Calu3 (cell line): ENCODE measurements at regions not wholly inside any gene's neighbourhood (a gene's known extent, or its start where the extent isn't known, plus 50 kb on each side); places are given as distances from the start of the nearest gene placed in this dataset.

Experiments used
- BruUV-seq: library from RNA; stranded (reverse); fragments of 400-500 nt; replicated peaks from 2 replicates; lab custom pipeline; 2021; lab: Mats Ljungman, UMichigan
- CTCF ChIA-PET: fragments of 300-600 bp; sonication (Branson Sonifier 250); formaldehyde crosslinking; loops from one replicate; lab custom pipeline; 2022; ENCODE audit warnings: antibody characterized with exemption; lab: Charles Lee
- DNase-seq: peaks from one replicate; pipeline ENCODE4 v3.0.0; 2022
- H3K27ac Mint-ChIP-seq: one replicate; pipeline ENCODE4 v1.8.0; 2022; ENCODE audit warnings: mixed read lengths; ENCODE audit not compliant: unreplicated experiment
- H3K27me3 Mint-ChIP-seq: one replicate; pipeline ENCODE4 v1.8.0; 2022; ENCODE audit warnings: mixed read lengths; ENCODE audit not compliant: unreplicated experiment
- H3K36me3 Mint-ChIP-seq: one replicate; pipeline ENCODE4 v1.8.0; 2022; ENCODE audit warnings: mild to moderate bottlenecking, moderate library complexity, mixed read lengths; ENCODE audit not compliant: insufficient read depth, unreplicated experiment
- H3K4me1 Mint-ChIP-seq: one replicate; pipeline ENCODE4 v1.8.0; 2022; ENCODE audit warnings: mild to moderate bottlenecking, low read depth, mixed read lengths; ENCODE audit not compliant: unreplicated experiment
- H3K4me3 Mint-ChIP-seq: one replicate; pipeline ENCODE4 v1.8.0; 2022; ENCODE audit warnings: mild to moderate bottlenecking, low read depth, moderate library complexity, mixed read lengths; ENCODE audit not compliant: unreplicated experiment
- H3K9me3 Mint-ChIP-seq: one replicate; pipeline ENCODE4 v1.8.0; 2022; ENCODE audit warnings: low read depth, mixed read lengths; ENCODE audit not compliant: unreplicated experiment
- intact Hi-C: fragments of 100-400 bp; cut with micrococcal nuclease; formaldehyde crosslinking; loops from one replicate; pipeline ENCODE4 v1.10.0; 2022; ENCODE audit not compliant: unreplicated experiment
- TF ChIP-seq, protein P1 (sequence below): fragments of 200-600 bp; IDR thresholded peaks from one replicate; pipeline ENCODE4 v1.8.0; 2022; ENCODE audit warnings: antibody characterized with exemption; ENCODE audit not compliant: unreplicated experiment

DNA sequence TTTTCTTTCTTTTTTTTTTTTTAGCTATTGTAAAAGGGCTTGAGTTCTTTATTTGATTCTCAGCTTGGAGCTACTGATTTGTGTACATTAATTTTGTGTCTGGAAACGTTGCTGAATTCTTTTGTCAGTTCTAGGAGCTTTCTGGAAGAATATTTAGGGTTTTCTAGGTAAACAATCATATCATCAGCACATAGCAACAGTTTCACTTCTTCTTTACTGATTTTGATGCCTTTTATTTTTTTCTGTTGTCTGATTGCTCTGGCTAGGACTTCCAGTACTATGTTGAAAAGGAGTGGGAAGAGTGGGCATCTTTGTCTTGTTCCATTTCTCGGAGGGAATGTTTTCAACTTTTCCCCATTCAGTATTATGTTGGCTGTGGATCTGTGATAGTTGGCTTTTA, 292.2 kb downstream of the GABRG1 start:
- Mint-ChIP-seq H3K36me3 (no peaks in the 10 kb centered on the region), H3K4me3 (no peak overlapping the region), H3K27ac (no peak overlapping the region), H3K4me1 (no peaks in the 10 kb centered on the region), H3K9me3 (peaks cover 5% of the 10 kb centered on the region), H3K27me3 (no peaks in the 10 kb centered on the region)
- CTCF ChIA-PET, result no interaction called here
- intact Hi-C loops, result no loop called here
- TF ChIP-seq, protein P1, sequence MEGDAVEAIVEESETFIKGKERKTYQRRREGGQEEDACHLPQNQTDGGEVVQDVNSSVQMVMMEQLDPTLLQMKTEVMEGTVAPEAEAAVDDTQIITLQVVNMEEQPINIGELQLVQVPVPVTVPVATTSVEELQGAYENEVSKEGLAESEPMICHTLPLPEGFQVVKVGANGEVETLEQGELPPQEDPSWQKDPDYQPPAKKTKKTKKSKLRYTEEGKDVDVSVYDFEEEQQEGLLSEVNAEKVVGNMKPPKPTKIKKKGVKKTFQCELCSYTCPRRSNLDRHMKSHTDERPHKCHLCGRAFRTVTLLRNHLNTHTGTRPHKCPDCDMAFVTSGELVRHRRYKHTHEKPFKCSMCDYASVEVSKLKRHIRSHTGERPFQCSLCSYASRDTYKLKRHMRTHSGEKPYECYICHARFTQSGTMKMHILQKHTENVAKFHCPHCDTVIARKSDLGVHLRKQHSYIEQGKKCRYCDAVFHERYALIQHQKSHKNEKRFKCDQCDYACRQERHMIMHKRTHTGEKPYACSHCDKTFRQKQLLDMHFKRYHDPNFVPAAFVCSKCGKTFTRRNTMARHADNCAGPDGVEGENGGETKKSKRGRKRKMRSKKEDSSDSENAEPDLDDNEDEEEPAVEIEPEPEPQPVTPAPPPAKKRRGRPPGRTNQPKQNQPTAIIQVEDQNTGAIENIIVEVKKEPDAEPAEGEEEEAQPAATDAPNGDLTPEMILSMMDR, result no peak
- BruUV-seq, result no TSS peak
- no peak for DNase-seq

DNA sequence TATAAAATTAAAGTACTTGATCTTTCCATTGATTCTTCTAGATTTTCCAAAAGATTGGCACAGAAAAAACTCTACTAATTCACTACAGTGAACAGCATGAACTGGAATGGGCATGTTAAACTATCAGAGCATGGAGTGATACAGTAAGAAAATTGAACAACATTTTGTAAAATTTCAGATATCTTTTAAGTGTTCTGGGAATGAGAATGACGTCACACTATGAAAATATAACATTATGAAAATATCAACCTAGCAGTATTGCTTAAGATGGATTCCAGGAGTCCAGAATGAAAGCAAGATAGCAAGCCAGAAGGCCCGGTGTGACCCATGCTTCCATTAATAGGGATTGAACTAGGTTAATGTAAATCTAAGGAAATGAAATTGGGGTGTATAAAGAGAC, 319.9 kb downstream of the GABRG1 start:
- TF ChIP-seq, protein P1, result no peak
- Mint-ChIP-seq H3K27ac (no peak overlapping the region), H3K4me1 (no peaks in the 10 kb centered on the region), H3K4me3 (no peak overlapping the region), H3K36me3 (no peaks in the 10 kb centered on the region), H3K27me3 (no peaks in the 10 kb centered on the region), H3K9me3 (peaks cover 6% of the 10 kb centered on the region)
- BruUV-seq, result no TSS peak
- intact Hi-C loops, result no loop called here
- no peak for DNase-seq
- CTCF ChIA-PET, result no interaction called here

DNA sequence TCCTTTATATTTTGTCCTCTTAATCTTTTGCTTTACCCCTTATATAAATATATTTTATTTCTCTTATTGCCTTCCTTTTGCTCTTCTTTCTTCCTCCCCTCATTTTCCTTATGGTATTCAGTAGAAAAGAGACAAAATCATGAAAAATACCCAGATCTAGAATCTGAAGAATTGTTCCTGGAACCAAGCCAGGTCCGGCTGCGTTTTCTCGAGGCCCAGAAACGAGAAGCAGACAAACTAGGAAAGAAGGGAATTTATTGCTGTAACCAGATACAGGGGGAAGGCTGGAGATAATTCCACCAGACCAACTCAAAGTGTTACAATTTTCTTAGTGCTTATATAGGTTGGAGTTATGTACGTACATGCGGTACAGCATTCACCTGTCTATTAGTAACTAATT, 328.7 kb downstream of the GABRG1 start:
- TF ChIP-seq, protein P1, result no peak

DNA sequence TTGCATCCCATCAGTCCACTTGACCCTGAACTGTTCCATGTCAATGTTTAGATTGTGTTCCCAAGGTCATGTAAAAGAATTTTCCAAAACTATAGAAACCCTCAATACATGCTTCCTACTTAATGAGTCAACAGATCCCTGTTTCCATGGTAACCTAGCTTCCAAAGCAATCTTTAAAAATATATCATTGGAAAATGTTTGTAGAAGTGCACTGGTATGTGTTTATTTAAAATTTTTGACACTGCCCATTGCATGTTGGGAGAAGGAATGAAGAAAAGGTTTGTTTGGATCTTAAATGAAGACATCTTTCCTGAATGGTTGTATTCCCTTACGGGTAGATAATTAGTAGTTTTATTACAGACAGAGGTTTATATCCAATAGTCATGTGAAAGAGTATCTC, 345.3 kb downstream of the GABRG1 start:
- intact Hi-C loops, result no loop called here
- Mint-ChIP-seq H3K27me3 (no peaks in the 10 kb centered on the region), H3K4me1 (no peaks in the 10 kb centered on the region), H3K27ac (no peak overlapping the region), H3K9me3 (peaks cover 5% of the 10 kb centered on the region), H3K4me3 (no peak overlapping the region), H3K36me3 (no peaks in the 10 kb centered on the region)
- no TSS peak for BruUV-seq
- CTCF ChIA-PET, result no interaction called here
- DNase-seq, result no peak
- TF ChIP-seq, protein P1, result no peak

More for the DNA sequence above, 328.7 kb downstream of the GABRG1 start:
- peaks cover 8% of the 10 kb centered on the region for H3K9me3 Mint-ChIP-seq
- H3K36me3 Mint-ChIP-seq, result no peaks in the 10 kb centered on the region
- intact Hi-C loops, result no loop called here
- CTCF ChIA-PET, result no interaction called here
- no peaks in the 10 kb centered on the region for H3K4me1 Mint-ChIP-seq
- H3K27ac Mint-ChIP-seq, result no peak overlapping the region
- no peak for DNase-seq
- no peaks in the 10 kb centered on the region for H3K27me3 Mint-ChIP-seq
- no peak overlapping the region for H3K4me3 Mint-ChIP-seq
- BruUV-seq, result no TSS peak
